B cell (primary cell): ENCODE measurements at regions not wholly inside any gene's neighbourhood (a gene's known extent, or its start where the extent isn't known, plus 50 kb on each side); places are given as distances from the start of the nearest gene placed in this dataset.

ENCODE experiments used
- ATAC-seq: fragments of 200-7000 bp; cut with Tn5 transposase; one replicate; pipeline ENCODE4 v1.10.0; 2021; ENCODE audit warnings: low read depth, mild to moderate bottlenecking, moderate number of reproducible peaks, moderate library complexity
- CTCF ChIA-PET: fragments of 350-600 bp; sonication (Branson Sonifier 250); formaldehyde crosslinking; loops from one replicate; lab custom pipeline; 2021; ENCODE audit warnings: antibody characterized with exemption, inconsistent platforms; lab: Charles Lee
- POLR2A ChIA-PET: fragments of 350-600 bp; sonication (Branson Sonifier 250); formaldehyde crosslinking; loops from one replicate; lab custom pipeline; 2021; ENCODE audit warnings: antibody characterized with exemption; lab: Charles Lee
- DNase-seq: peaks from one replicate; pipeline ENCODE4 v3.0.0; 2013
- H2AFZ ChIP-seq: 2 replicates; pipeline ENCODE4 v1.6.1; 2012; ENCODE audit warnings: mild to moderate bottlenecking, low read depth, low read length; ENCODE audit not compliant: insufficient read depth, poor library complexity, severe bottlenecking
- H3K27ac ChIP-seq, 2 donors: 1 replicate in 1 of 2; 2 replicates in 1 of 2; pipeline ENCODE4 v1.5.1; 2012 to 2013; ENCODE audit warnings: low read length in 2 of 2, mild to moderate bottlenecking in 2 of 2, moderate library complexity in 1 of 2
- H3K27me3 ChIP-seq, 4 experiments: fragments of 200-600 bp in 1 of 4; sonication (generic) in 1 of 4; replicated peaks in 1 of 4; 1 replicate in 2 of 4; 2 replicates in 2 of 4; pipeline versions ENCODE4 v1.6.1 to v1.7.0; 2013 to 2016; ENCODE audit warnings: low read length in 3 of 4, mild to moderate bottlenecking in 2 of 4, mixed read lengths in 1 of 4, moderate library complexity in 1 of 4; ENCODE audit not compliant: insufficient read depth in 4 of 4, control insufficient read depth in 3 of 4; ENCODE audit errors: control extremely low read depth in 1 of 4
- H3K36me3 ChIP-seq, 2 experiments: replicated peaks in 1 of 2; 1 replicate in 1 of 2; 2 replicates in 1 of 2; pipeline versions ENCODE4 v1.6.1 to v1.7.1; 2013; ENCODE audit warnings: low read length in 1 of 2; ENCODE audit not compliant: insufficient read depth in 2 of 2, control insufficient read depth in 1 of 2; ENCODE audit errors: control extremely low read depth in 1 of 2, extremely low read depth in 1 of 2
- H3K4me1 ChIP-seq, 2 donors: fragments of 200-600 bp in 1 of 2; sonication (generic) in 1 of 2; 1 replicate in 1 of 2; 2 replicates in 1 of 2; pipeline versions ENCODE4 v1.5.1 to v1.6.1; 2013 to 2017; ENCODE audit warnings: low read length in 2 of 2; ENCODE audit not compliant: control insufficient read depth in 2 of 2, insufficient read depth in 2 of 2
- H3K4me2 ChIP-seq: replicated peaks from 2 replicates; pipeline ENCODE3; 2012; ENCODE audit warnings: mild to moderate bottlenecking, low read depth, low read length; ENCODE audit not compliant: poor library complexity, severe bottlenecking
- H3K4me3 ChIP-seq, 5 experiments: fragments of 200-600 bp in 1 of 5; sonication (generic) in 1 of 5; 1 replicate in 3 of 5; 2 replicates in 2 of 5; pipeline versions ENCODE4 v1.5.1 to v1.7.0; 2011 to 2016; ENCODE audit warnings: low read length in 4 of 5, mild to moderate bottlenecking in 4 of 5, low read depth in 2 of 5, control low read depth in 1 of 5, moderate library complexity in 1 of 5; ENCODE audit not compliant: insufficient read depth in 1 of 5; ENCODE audit errors: control extremely low read depth in 1 of 5, extremely low read depth in 1 of 5
- H3K79me2 ChIP-seq: fragments of 200-600 bp; sonication (generic); one replicate; pipeline ENCODE4 v1.6.0; 2016; ENCODE audit warnings: low read length; ENCODE audit not compliant: control insufficient read depth, insufficient read depth
- H3K9ac ChIP-seq: fragments of 200-600 bp; sonication (generic); 2 replicates; pipeline ENCODE4 v1.6.1; 2017; ENCODE audit warnings: mild to moderate bottlenecking, low read length, moderate library complexity
- H3K9me3 ChIP-seq, 3 donors: one replicate each; pipeline versions ENCODE4 v1.6.1 to v1.7.1; 2013; ENCODE audit warnings: low read length in 2 of 3; ENCODE audit not compliant: control insufficient read depth in 2 of 3, insufficient read depth in 1 of 3; ENCODE audit errors: control extremely low read depth in 1 of 3
- H4K20me1 ChIP-seq: 2 replicates; pipeline ENCODE4 v1.6.0; 2012; ENCODE audit warnings: mild to moderate bottlenecking, low read length; ENCODE audit not compliant: insufficient read depth, control insufficient read depth, poor library complexity, severe bottlenecking
- H3K27ac Mint-ChIP-seq: one replicate; pipeline ENCODE4 v1.8.0; 2021; ENCODE audit warnings: mixed read lengths
- H3K27me3 Mint-ChIP-seq: one replicate; pipeline ENCODE4 v1.8.0; 2021; ENCODE audit warnings: mixed read lengths
- H3K4me1 Mint-ChIP-seq: one replicate; pipeline ENCODE4 v1.8.0; 2021; ENCODE audit warnings: mixed read lengths
- H3K4me3 Mint-ChIP-seq: one replicate; pipeline ENCODE4 v1.8.0; 2021; ENCODE audit warnings: mixed read lengths
- H3K9me3 Mint-ChIP-seq: one replicate; pipeline ENCODE4 v1.8.0; 2022; ENCODE audit warnings: mixed read lengths; ENCODE audit not compliant: insufficient read depth
- EZH2 ChIP-seq: IDR thresholded peaks from 2 replicates; pipeline ENCODE4 v1.6.1; 2012; ENCODE audit warnings: borderline replicate concordance, low read depth, mild to moderate bottlenecking, moderate library complexity, low read length; ENCODE audit not compliant: insufficient read depth, poor library complexity, severe bottlenecking
- WGBS: methylation state at CpG from one replicate; pipeline ENCODE4 v1.1.5; 2013; ENCODE audit warnings: missing lambda C conversion rate; ENCODE audit not compliant: insufficient coverage; 5-methylcytosine and 5-hydroxymethylcytosine counted together
- intact Hi-C: fragments of 100-400 bp; cut with micrococcal nuclease; formaldehyde crosslinking; loops from one replicate; pipeline ENCODE4 v1.10.0; 2022
- TF ChIP-seq, protein P1 (sequence below): fragments of 200-600 bp; IDR thresholded peaks from one replicate; pipeline ENCODE4 v1.8.0; 2022; ENCODE audit warnings: antibody characterized with exemption, mild to moderate bottlenecking

DNA sequence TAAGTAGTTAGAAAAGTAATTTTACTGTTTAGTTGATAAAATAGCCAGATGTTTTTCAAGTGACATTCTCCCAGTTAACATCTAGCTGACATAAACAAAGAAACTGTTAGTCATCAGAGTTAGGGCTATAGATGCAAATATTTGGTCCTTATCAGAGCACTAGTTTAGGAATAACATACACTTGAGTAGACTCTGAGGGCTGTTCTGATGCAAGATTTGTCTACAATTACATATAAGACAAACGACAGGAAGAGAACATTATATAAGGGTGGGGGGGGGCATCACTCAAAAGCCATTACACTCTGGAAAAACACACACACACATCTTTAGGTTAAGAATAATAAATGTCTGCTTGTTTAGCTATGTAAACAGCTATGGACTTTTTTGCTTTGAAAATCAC lies 554.4 kb upstream of the LRRTM1 start:
- Histone ChIP-seq H3K4me2 (no peak overlapping the region), H3K4me1 (no peaks in the 10 kb centered on the region), H3K36me3 (no peaks in the 10 kb centered on the region), H3K27ac (no peak overlapping the region), H2AFZ (no peak overlapping the region), H3K9ac (no peak overlapping the region), H3K4me3 (no peak overlapping the region), H4K20me1 (no peaks in the 10 kb centered on the region), H3K9me3 (peaks cover 0 to 9% (median 0%) of the 10 kb centered on the region in 3 donors), H3K79me2 (no peaks in the 10 kb centered on the region), H3K27me3 (no peaks in the 10 kb centered on the region)
- H3K27ac Mint-ChIP-seq, result no peak overlapping the region
- ATAC-seq, result no peak
- ChIA-PET CTCF (no interaction called here), POLR2A (no interaction called here)
- H3K27me3 Mint-ChIP-seq, result no peaks in the 10 kb centered on the region
- no peak overlapping the region for H3K4me3 Mint-ChIP-seq
- TF ChIP-seq, protein P1, sequence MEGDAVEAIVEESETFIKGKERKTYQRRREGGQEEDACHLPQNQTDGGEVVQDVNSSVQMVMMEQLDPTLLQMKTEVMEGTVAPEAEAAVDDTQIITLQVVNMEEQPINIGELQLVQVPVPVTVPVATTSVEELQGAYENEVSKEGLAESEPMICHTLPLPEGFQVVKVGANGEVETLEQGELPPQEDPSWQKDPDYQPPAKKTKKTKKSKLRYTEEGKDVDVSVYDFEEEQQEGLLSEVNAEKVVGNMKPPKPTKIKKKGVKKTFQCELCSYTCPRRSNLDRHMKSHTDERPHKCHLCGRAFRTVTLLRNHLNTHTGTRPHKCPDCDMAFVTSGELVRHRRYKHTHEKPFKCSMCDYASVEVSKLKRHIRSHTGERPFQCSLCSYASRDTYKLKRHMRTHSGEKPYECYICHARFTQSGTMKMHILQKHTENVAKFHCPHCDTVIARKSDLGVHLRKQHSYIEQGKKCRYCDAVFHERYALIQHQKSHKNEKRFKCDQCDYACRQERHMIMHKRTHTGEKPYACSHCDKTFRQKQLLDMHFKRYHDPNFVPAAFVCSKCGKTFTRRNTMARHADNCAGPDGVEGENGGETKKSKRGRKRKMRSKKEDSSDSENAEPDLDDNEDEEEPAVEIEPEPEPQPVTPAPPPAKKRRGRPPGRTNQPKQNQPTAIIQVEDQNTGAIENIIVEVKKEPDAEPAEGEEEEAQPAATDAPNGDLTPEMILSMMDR, result no peak
- no peak for TF ChIP-seq EZH2
- no peak for DNase-seq
- H3K4me1 Mint-ChIP-seq, result no peaks in the 10 kb centered on the region
- intact Hi-C loops, result no loop called here
- peaks cover 2% of the 10 kb centered on the region for H3K9me3 Mint-ChIP-seq
- no CpG with 5 or more reads among the region's 1 CpG for WGBS

DNA sequence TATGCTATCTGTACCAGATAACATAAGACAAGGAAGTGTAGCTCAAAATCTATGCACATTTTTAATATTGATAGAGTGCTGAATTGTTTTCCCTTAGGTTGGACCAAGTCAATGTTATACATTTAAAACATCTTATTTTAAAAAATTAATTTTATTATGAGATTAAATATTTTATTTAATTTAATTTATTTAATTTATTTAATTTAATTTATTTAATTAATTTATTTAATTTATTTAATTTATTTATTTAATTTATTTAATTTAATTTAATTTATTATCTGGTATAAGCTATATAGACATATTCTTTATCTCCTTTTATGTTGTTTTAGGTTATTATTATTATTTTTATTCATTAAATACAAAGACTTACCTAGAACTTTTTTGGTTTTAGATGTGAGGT lies 551.7 kb upstream of the LRRTM1 start:
- H3K4me2 ChIP-seq, result no peak overlapping the region
- no peaks in the 10 kb centered on the region for H3K4me1 Mint-ChIP-seq
- no peaks in the 10 kb centered on the region for H3K27me3 Mint-ChIP-seq
- no peaks in the 10 kb centered on the region for H3K27me3 ChIP-seq
- no peak overlapping the region for H2AFZ ChIP-seq
- ChIA-PET CTCF (no interaction called here), POLR2A (no interaction called here)
- intact Hi-C loops, result no loop called here
- H3K79me2 ChIP-seq, result no peaks in the 10 kb centered on the region
- no peak overlapping the region for H3K4me3 ChIP-seq
- H3K4me3 Mint-ChIP-seq, result no peak overlapping the region
- no peak overlapping the region for H3K27ac ChIP-seq
- H3K4me1 ChIP-seq, result no peaks in the 10 kb centered on the region
- TF ChIP-seq EZH2, result no peak
- TF ChIP-seq, protein P1, result no peak
- peaks cover 0 to 2% (median 0%) of the 10 kb centered on the region in 3 donors for H3K9me3 ChIP-seq
- no peak overlapping the region for H3K27ac Mint-ChIP-seq
- no peak for DNase-seq
- H3K36me3 ChIP-seq, result no peaks in the 10 kb centered on the region
- peaks cover 2% of the 10 kb centered on the region for H3K9me3 Mint-ChIP-seq
- no peak overlapping the region for H3K9ac ChIP-seq
- no peak for ATAC-seq
- H4K20me1 ChIP-seq, result no peaks in the 10 kb centered on the region
